Large intestine (tissue), 3 donors: ENCODE measurements at regions not wholly inside any gene's neighbourhood (a gene's known extent, or its start where the extent isn't known, plus 50 kb on each side); places are given as distances from the start of the nearest gene placed in this dataset.

Source experiments
- DNase-seq, 2 donors: peaks; one replicate each; pipeline versions ENCODE4 v3.0.0 to v3.0.0-alpha.2; 2013
- H3K27ac ChIP-seq: one replicate; pipeline ENCODE4 v1.5.1; 2013; ENCODE audit warnings: low read length
- H3K27me3 ChIP-seq: 2 replicates; pipeline ENCODE4 v1.6.1; 2013; ENCODE audit warnings: low read length; ENCODE audit not compliant: control insufficient read depth, insufficient read depth
- H3K36me3 ChIP-seq: 2 replicates; pipeline ENCODE4 v1.6.1; 2013; ENCODE audit warnings: low read length; ENCODE audit not compliant: control insufficient read depth, insufficient read depth
- H3K4me1 ChIP-seq: one replicate; pipeline ENCODE4 v1.6.1; 2013; ENCODE audit warnings: low read length; ENCODE audit not compliant: control insufficient read depth, insufficient read depth
- H3K4me3 ChIP-seq: one replicate; pipeline ENCODE4 v1.5.1; 2013; ENCODE audit warnings: low read length
- H3K9me3 ChIP-seq: one replicate; pipeline ENCODE4 v1.6.1; 2013; ENCODE audit warnings: mild to moderate bottlenecking, low read depth, low read length, moderate library complexity; ENCODE audit not compliant: control insufficient read depth
- WGBS: methylation state at CpG from one replicate; pipeline ENCODE4 v1.1.5; 2013; ENCODE audit warnings: low lambda C conversion rate; ENCODE audit not compliant: insufficient coverage; 5-methylcytosine and 5-hydroxymethylcytosine counted together

- Histone ChIP-seq H3K36me3 (no peaks in the 10 kb centered on the region), H3K4me1 (no peaks in the 10 kb centered on the region), H3K27me3 (peaks cover 3% of the 10 kb centered on the region), H3K9me3 (no peaks in the 10 kb centered on the region), H3K27ac (no peak overlapping the region), H3K4me3 (no peak overlapping the region)
- WGBS, result no CpG with 5 or more reads among the region's 1 CpG
- DNase-seq, result no peak
Measured at GRCh38 chr2:121877366-121877765, 121.9 kb downstream of the TSN start.

GRCh38 chr2:121880283-121880682, 124.8 kb downstream of the TSN start:
- no peak for DNase-seq
- no peaks in the 10 kb centered on the region for H3K4me1 ChIP-seq
- no peaks in the 10 kb centered on the region for H3K9me3 ChIP-seq
- peaks cover 3% of the 10 kb centered on the region for H3K27me3 ChIP-seq
- H3K36me3 ChIP-seq, result no peaks in the 10 kb centered on the region
- 60% methylated on average over 1 of the region's 4 CpGs for WGBS
- no peak overlapping the region for H3K27ac ChIP-seq
- H3K4me3 ChIP-seq, result no peak overlapping the region

- Histone ChIP-seq H3K4me1 (no peaks in the 10 kb centered on the region), H3K4me3 (no peak overlapping the region), H3K9me3 (no peaks in the 10 kb centered on the region), H3K36me3 (no peaks in the 10 kb centered on the region), H3K27me3 (peaks cover 3% of the 10 kb centered on the region), H3K27ac (no peak overlapping the region)
- no CpG with 5 or more reads among the region's 4 CpGs for WGBS
- DNase-seq, result no peak
Measured at GRCh38 chr2:121881038-121881437, 125.6 kb downstream of the TSN start.

- Histone ChIP-seq H3K36me3 (no peaks in the 10 kb centered on the region), H3K27me3 (peaks cover 3% of the 10 kb centered on the region), H3K27ac (no peak overlapping the region), H3K9me3 (no peaks in the 10 kb centered on the region), H3K4me1 (no peaks in the 10 kb centered on the region), H3K4me3 (no peak overlapping the region)
- no CpG with 5 or more reads among the region's 4 CpGs for WGBS
- no peak for DNase-seq
Measured at GRCh38 chr2:121881950-121882349, 126.5 kb downstream of the TSN start.

- WGBS, result 80% methylated on average over 1 of the region's 3 CpGs
- peaks cover 3% of the 10 kb centered on the region for H3K27me3 ChIP-seq
- no peaks in the 10 kb centered on the region for H3K9me3 ChIP-seq
- no peaks in the 10 kb centered on the region for H3K4me1 ChIP-seq
- H3K36me3 ChIP-seq, result no peaks in the 10 kb centered on the region
- DNase-seq, result no peak
- no peak overlapping the region for H3K4me3 ChIP-seq
- no peak overlapping the region for H3K27ac ChIP-seq
Measured at GRCh38 chr2:121884078-121884477, 128.6 kb downstream of the TSN start.

GRCh38 chr2:121884511-121884921, 129.1 kb downstream of the TSN start:
- H3K4me3 ChIP-seq, result no peak overlapping the region
- no peak overlapping the region for H3K27ac ChIP-seq
- no peaks in the 10 kb centered on the region for H3K9me3 ChIP-seq
- no CpG with 5 or more reads among the region's 4 CpGs for WGBS
- no peaks in the 10 kb centered on the region for H3K36me3 ChIP-seq
- no peaks in the 10 kb centered on the region for H3K4me1 ChIP-seq
- peaks cover 3% of the 10 kb centered on the region for H3K27me3 ChIP-seq
- DNase-seq, result no peak

GRCh38 chr2:121886059-121886458, 130.6 kb downstream of the TSN start:
- Histone ChIP-seq H3K4me3 (no peak overlapping the region), H3K27ac (no peak overlapping the region), H3K4me1 (no peaks in the 10 kb centered on the region), H3K9me3 (no peaks in the 10 kb centered on the region), H3K27me3 (no peaks in the 10 kb centered on the region), H3K36me3 (no peaks in the 10 kb centered on the region)
- WGBS, result no CpG with 5 or more reads among the region's 4 CpGs
- no peak for DNase-seq

- Histone ChIP-seq H3K4me1 (no peaks in the 10 kb centered on the region), H3K27ac (no peak overlapping the region), H3K4me3 (no peak overlapping the region), H3K27me3 (no peaks in the 10 kb centered on the region), H3K9me3 (peaks cover 2% of the 10 kb centered on the region), H3K36me3 (no peaks in the 10 kb centered on the region)
- no peak for DNase-seq
- 100% methylated on average over 1 of the region's 16 CpGs for WGBS
Measured at GRCh38 chr2:121887513-121888188, 132.2 kb downstream of the TSN start.

GRCh38 chr2:121888189-121888557, 132.7 kb downstream of the TSN start:
- H3K4me3 ChIP-seq, result no peak overlapping the region
- no peak overlapping the region for H3K27ac ChIP-seq
- 94% methylated on average over 1 of the region's 5 CpGs for WGBS
- H3K27me3 ChIP-seq, result no peaks in the 10 kb centered on the region
- peaks cover 2% of the 10 kb centered on the region for H3K9me3 ChIP-seq
- H3K4me1 ChIP-seq, result no peaks in the 10 kb centered on the region
- no peaks in the 10 kb centered on the region for H3K36me3 ChIP-seq
- no peak for DNase-seq

- Histone ChIP-seq H3K9me3 (peaks cover 2% of the 10 kb centered on the region), H3K4me1 (no peaks in the 10 kb centered on the region), H3K27me3 (no peaks in the 10 kb centered on the region), H3K27ac (no peak overlapping the region), H3K4me3 (no peak overlapping the region), H3K36me3 (no peaks in the 10 kb centered on the region)
- DNase-seq, result no peak
- WGBS, result no CpG with 5 or more reads among the region's 9 CpGs
Measured at GRCh38 chr2:121890041-121890440, 134.6 kb downstream of the TSN start.
